Ishikawa (cell line): ENCODE measurements at regions not wholly inside any gene's neighbourhood (a gene's known extent, or its start where the extent isn't known, plus 50 kb on each side); places are given as distances from the start of the nearest gene placed in this dataset.

Experiments
- CREB1 ChIP-seq: IDR thresholded peaks from 2 replicates; pipeline ENCODE4 v1.6.1; 2012; ENCODE audit warnings: low read depth
- EGR1 ChIP-seq: IDR thresholded peaks from 2 replicates; pipeline ENCODE4 v1.6.1; 2012

- TF ChIP-seq EGR1: no peak
- no peak for TF ChIP-seq CREB1
Observed at GRCh38 chr2:3971652-3972192, 268.3 kb downstream of the DCDC2C start.
